NCI-H69 (cell line): ENCODE measurements at regions not wholly inside any gene's neighbourhood (a gene's known extent, or its start where the extent isn't known, plus 50 kb on each side); places are given as distances from the start of the nearest gene placed in this dataset.

Experiments
- DNase-seq: peaks from one replicate; lab custom pipeline; 2025; lab: John Stamatoyannopoulos, UW

GRCh38 chr18:79626905-79627749 lies 52.5 kb upstream of the CTDP1 start:
- DNase-seq, result no peak

- no peak for DNase-seq
Measured at GRCh38 chr18:79627750-79628294, 51.8 kb upstream of the CTDP1 start.

- DNase-seq, result no peak
Measured at GRCh38 chr18:79628416-79629248, 51.0 kb upstream of the CTDP1 start.

- no peak for DNase-seq
Measured at GRCh38 chr18:79629249-79629558, 50.4 kb upstream of the CTDP1 start.

GRCh38 chr18:79629606-79630005 lies 50.0 kb upstream of the CTDP1 start:
- no peak for DNase-seq
